ENCODE measurements at regions not wholly inside any gene's neighbourhood (a gene's known extent, or its start where the extent isn't known, plus 50 kb on each side); places are given as distances from the start of the nearest gene placed in this dataset.

- no peaks in the 10 kb centered on the region for H3K36me3 ChIP-seq
- H3K4me1 ChIP-seq = no peaks in the 10 kb centered on the region
- no peak overlapping the region for H3K27ac ChIP-seq
- no peak for DNase-seq (ENCODE audit: low spot score in 2 of 2)
- H3K27me3 ChIP-seq = no peaks in the 10 kb centered on the region
- H3K4me3 ChIP-seq = no peak overlapping the region
- WGBS, 2 donors = 66 to 77% methylated on average over 10 of the region's 10 CpGs
- TF ChIP-seq POLR2A (IDR thresholded peaks at IDR 0.05) (no peak), EP300 (IDR thresholded peaks at IDR 0.05) (no peak)
- TF ChIP-seq, protein P1, sequence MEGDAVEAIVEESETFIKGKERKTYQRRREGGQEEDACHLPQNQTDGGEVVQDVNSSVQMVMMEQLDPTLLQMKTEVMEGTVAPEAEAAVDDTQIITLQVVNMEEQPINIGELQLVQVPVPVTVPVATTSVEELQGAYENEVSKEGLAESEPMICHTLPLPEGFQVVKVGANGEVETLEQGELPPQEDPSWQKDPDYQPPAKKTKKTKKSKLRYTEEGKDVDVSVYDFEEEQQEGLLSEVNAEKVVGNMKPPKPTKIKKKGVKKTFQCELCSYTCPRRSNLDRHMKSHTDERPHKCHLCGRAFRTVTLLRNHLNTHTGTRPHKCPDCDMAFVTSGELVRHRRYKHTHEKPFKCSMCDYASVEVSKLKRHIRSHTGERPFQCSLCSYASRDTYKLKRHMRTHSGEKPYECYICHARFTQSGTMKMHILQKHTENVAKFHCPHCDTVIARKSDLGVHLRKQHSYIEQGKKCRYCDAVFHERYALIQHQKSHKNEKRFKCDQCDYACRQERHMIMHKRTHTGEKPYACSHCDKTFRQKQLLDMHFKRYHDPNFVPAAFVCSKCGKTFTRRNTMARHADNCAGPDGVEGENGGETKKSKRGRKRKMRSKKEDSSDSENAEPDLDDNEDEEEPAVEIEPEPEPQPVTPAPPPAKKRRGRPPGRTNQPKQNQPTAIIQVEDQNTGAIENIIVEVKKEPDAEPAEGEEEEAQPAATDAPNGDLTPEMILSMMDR (IDR thresholded peaks at IDR 0.05) = no peak
- no peaks in the 10 kb centered on the region for H3K9me3 ChIP-seq
These were observed 89.2 kb upstream of the PTCH1 start for GRCh38 chr9:95605816-95606488.

DNA sequence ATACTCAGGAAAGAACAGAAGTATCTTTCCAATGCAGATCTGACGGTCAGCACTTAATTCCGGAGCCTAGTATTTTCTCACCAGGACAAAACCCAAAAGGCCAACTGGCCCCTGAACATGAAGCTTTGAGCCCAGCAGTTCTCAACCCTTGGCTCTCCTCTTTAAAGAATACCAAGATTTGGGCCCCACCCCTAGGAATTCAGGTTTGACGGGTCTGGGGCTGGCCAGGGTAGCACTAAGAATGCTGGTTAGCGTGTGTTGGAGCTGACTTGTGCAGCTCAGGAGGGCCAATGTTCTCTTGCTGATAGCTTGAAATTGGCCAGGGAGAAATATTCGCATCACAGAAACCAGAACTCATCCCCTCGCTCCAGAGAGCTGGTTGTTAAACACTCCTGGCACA, 88.3 kb upstream of the PTCH1 start:
- H3K4me3 ChIP-seq = no peak overlapping the region
- WGBS, 2 donors = 64 to 84% methylated on average over 6 of the region's 6 CpGs
- no peak overlapping the region for H3K27ac ChIP-seq

GRCh38 chr9:95598236-95598635, 81.5 kb upstream of the PTCH1 start:
- no peak for DNase-seq (ENCODE audit: low spot score in 2 of 2)
- WGBS, 2 donors = 54 to 59% methylated on average over 2 of the region's 2 CpGs

More for the DNA sequence above, 88.3 kb upstream of the PTCH1 start:
- TF ChIP-seq EP300 (IDR thresholded peaks at IDR 0.05) (no peak), POLR2A (IDR thresholded peaks at IDR 0.05) (no peak)
- TF ChIP-seq, protein P1 (IDR thresholded peaks at IDR 0.05) = no peak
- Histone ChIP-seq H3K36me3 (no peaks in the 10 kb centered on the region), H3K4me1 (no peaks in the 10 kb centered on the region), H3K27me3 (no peaks in the 10 kb centered on the region), H3K9me3 (no peaks in the 10 kb centered on the region)
- DNase-seq (ENCODE audit: low spot score in 2 of 2) = no peak

DNA sequence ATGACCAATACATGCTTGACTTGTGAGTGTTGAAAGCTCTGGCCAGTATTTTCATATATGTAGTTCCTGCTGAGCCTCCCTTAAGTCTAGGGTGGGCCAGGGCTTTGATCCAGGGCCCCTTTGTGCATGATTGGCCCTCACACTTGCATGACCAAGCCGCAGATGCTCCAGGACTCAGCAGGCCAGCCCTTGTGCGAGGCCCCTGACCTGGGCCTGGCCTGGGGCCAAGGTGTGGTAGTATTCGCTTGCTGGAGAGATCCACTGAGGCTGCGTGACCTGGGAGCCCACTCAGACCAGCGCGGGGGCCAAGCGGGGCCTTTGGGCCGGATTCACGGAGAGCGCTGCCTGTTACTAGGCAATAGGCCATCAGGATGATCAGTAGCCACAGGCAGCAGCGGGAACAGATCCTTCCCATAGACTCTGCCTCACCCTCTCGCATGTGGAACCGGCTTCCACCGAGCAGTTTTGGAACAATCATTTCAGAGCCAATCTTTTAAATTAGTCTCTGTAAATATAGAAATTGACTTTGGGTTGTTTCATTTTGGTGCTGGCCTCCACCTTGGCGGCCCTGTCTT, 79.0 kb upstream of the PTCH1 start:
- H3K9me3 ChIP-seq = no peaks in the 10 kb centered on the region
- H3K27me3 ChIP-seq = no peaks in the 10 kb centered on the region
- no peak for DNase-seq (ENCODE audit: low spot score in 2 of 2)
- WGBS, 2 donors = 58 to 79% methylated on average over 15 of the region's 15 CpGs
- peaks cover 0 to 9% (median 0%) of the 10 kb centered on the region in 4 donors for H3K4me1 ChIP-seq
- TF ChIP-seq POLR2A (IDR thresholded peaks at IDR 0.05) = no peak
- TF ChIP-seq EP300 (IDR thresholded peaks at IDR 0.05) = no peak
- TF ChIP-seq, protein P1 (IDR thresholded peaks at IDR 0.05) = no peak
- no peaks in the 10 kb centered on the region for H3K36me3 ChIP-seq
- H3K4me3 ChIP-seq = no peak overlapping the region
- no peak overlapping the region for H3K27ac ChIP-seq

More at GRCh38 chr9:95598236-95598635, 81.5 kb upstream of the PTCH1 start:
- Histone ChIP-seq H3K4me3 (no peak overlapping the region), H3K36me3 (no peaks in the 10 kb centered on the region), H3K9me3 (no peaks in the 10 kb centered on the region), H3K4me1 (peaks cover 0 to 9% (median 0%) of the 10 kb centered on the region in 4 donors), H3K27me3 (no peaks in the 10 kb centered on the region), H3K27ac (no peak overlapping the region)
- TF ChIP-seq POLR2A (IDR thresholded peaks at IDR 0.05) = no peak
- TF ChIP-seq EP300 (IDR thresholded peaks at IDR 0.05) = no peak
- TF ChIP-seq, protein P1 (IDR thresholded peaks at IDR 0.05) = no peak

GRCh38 chr9:95592931-95593330, 76.2 kb upstream of the PTCH1 start:
- Histone ChIP-seq H3K27me3 (no peaks in the 10 kb centered on the region), H3K36me3 (no peaks in the 10 kb centered on the region), H3K4me1 (no peaks in the 10 kb centered on the region), H3K27ac (no peak overlapping the region), H3K4me3 (no peak overlapping the region), H3K9me3 (no peaks in the 10 kb centered on the region)
- WGBS, 2 donors = 93 to 98% methylated on average over 5 of the region's 5 CpGs
- TF ChIP-seq, protein P1 (IDR thresholded peaks at IDR 0.05) = no peak
- no peak for TF ChIP-seq POLR2A (IDR thresholded peaks at IDR 0.05)
- TF ChIP-seq EP300 (IDR thresholded peaks at IDR 0.05) = no peak
- DNase-seq (ENCODE audit: low spot score in 2 of 2) = no peak
